GM12892 (cell line): ENCODE measurements at regions not wholly inside any gene's neighbourhood (a gene's known extent, or its start where the extent isn't known, plus 50 kb on each side); places are given as distances from the start of the nearest gene placed in this dataset.

Experiments
- DNase-seq: peaks from one replicate; pipeline ENCODE4 v3.0.0; 2011; ENCODE audit not compliant: insufficient read length
- FAIRE-seq: peaks from 2 replicates; lab custom pipeline; 2011; peaks lifted over from hg19 to GRCh38; lab: Jason Lieb, UNC
- POLR2A ChIP-seq: IDR thresholded peaks from 2 replicates; pipeline ENCODE4 v1.6.1; 2011; ENCODE audit warnings: low read depth, low read length, control low read depth
- POLR2AphosphoS5 ChIP-seq: IDR thresholded peaks from 2 replicates; pipeline ENCODE4 v1.6.1; 2011; ENCODE audit warnings: low read depth, low read length, control low read depth
- TAF1 ChIP-seq: IDR thresholded peaks from 2 replicates; pipeline ENCODE4 v1.6.1; 2011; ENCODE audit warnings: low read depth, mild to moderate bottlenecking, control low read depth, low read length, borderline replicate concordance

DNA sequence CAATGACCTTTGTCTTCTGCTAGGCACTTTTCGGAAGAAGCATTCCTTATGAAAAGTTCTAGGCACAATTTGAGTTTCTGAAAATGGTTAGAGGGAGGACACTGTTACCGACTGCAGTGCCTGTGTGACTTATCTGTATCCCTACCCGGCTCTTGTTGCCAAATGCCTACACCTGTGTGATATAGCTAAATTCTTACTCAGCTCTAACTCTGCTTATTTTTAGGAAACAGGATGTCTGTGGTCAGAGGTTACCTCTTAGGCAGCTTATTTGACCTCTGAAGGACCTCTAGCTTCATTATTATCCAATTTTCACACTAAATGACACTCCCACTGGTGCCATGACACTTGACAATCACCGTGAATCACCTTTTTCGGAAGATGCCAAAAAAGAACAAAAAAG is 561.1 kb upstream of the SMIM31 start:
- TF ChIP-seq POLR2AphosphoS5 (no peak), TAF1 (no peak), POLR2A (no peak)
- no peak for DNase-seq
- FAIRE-seq: no peak

DNA sequence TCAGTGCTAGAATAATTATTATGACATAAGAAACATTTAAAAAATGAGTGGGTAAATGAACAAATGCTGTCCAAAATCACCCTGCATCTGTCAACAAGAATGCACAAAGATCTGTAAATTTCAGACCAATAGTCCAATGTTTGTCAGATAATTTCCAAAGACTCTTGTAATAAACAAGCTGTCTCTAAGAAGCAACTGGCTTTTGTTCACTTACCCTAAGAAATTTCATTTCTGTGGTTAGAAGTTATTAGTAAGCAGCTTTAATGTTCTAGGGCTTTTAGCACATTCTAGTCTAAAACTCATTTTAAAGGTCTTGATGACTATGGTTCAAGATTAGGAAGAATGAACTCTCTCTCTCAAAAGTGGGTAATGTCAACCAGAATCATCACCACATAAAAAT is 560.3 kb upstream of the SMIM31 start:
- TF ChIP-seq POLR2AphosphoS5 (no peak), TAF1 (no peak), POLR2A (no peak)
- DNase-seq (no peak), FAIRE-seq (no peak)

DNA sequence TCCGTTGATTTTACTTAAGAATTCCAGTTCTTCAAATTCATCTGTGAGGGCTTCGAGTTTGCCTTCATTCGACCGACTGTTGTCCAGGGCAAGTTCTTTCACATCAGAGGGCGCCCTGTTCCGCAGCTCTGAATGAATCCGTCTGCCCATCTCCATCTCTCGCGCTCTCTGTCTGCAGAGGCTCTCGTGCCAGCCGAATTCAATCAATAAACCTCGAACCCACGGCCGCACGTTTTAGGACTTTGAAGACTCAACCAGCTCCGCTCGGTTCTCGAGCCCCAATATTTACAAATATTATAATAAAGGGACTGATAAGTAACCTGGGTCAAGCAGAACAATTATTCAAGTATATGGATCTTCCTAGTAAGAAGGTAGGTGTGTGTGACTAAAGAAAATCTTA is 556.4 kb upstream of the SMIM31 start:
- TF ChIP-seq POLR2A (no peak), TAF1 (no peak), POLR2AphosphoS5 (no peak)
- no peak for FAIRE-seq
- DNase-seq: no peak

DNA sequence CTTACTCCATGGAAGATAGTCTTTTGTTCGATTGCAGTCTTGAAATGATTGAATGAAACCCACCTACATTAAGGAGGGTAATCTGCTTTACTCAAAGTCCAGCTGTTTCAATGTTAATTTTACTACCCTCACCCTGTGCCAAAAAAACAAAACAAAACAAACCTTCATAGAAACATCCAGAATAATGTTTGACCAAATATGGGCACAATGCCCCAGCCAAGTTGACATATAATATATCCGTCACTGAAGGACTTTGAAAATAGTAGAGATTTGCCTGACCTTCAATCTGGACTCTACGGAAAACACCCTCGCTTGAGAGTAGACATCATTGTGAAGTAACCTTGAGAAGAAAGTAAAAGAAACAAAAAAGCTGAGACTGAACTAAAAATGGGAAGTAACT is 550.5 kb upstream of the SMIM31 start:
- FAIRE-seq (no peak), DNase-seq (no peak)
- TF ChIP-seq POLR2AphosphoS5 (no peak), POLR2A (no peak), TAF1 (no peak)

DNA sequence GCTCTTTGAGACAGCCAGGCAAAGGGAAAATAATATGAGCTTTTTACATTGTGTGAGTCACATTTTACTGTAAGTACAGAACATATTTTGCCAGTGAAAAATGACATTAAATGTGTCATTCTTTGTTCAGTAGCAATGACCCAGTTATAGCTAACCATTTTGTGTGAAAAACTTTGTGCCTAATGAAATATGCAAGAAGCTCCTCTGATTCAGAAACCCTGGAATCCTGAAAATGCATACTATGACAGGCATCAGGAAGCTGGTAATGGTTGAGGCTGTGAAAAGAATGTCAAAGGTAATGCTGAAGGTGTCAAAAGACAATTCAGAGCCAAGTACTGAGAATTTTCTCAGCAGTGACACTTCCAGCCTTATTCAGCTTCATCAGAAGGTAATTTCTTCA is 549.5 kb upstream of the SMIM31 start:
- no peak for FAIRE-seq
- TF ChIP-seq POLR2A: no peak
- TF ChIP-seq POLR2AphosphoS5: no peak
- no peak for TF ChIP-seq TAF1

DNA sequence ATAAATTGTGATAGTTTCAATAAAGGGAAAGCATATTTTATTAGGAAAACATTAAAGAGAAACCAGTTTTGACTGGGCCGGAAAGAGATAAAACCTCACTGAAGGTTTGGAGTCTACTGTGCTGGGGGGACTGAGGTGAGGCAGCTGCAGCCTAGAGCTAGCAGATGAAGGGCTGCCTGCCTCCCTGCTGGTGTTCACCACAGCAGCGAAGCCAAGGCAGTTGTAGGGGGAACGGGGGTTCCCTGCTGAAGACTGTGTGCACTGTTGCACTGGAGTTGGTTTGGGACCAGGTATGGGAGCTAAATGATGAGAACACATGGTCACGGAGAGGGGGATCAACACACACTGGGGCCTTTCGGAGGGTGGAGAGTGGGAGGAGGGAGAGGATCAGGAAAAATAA is 546.5 kb upstream of the SMIM31 start:
- TF ChIP-seq TAF1 (no peak), POLR2AphosphoS5 (no peak), POLR2A (no peak)
- FAIRE-seq: no peak

More for the DNA sequence above, 549.5 kb upstream of the SMIM31 start:
- no peak for DNase-seq

DNA sequence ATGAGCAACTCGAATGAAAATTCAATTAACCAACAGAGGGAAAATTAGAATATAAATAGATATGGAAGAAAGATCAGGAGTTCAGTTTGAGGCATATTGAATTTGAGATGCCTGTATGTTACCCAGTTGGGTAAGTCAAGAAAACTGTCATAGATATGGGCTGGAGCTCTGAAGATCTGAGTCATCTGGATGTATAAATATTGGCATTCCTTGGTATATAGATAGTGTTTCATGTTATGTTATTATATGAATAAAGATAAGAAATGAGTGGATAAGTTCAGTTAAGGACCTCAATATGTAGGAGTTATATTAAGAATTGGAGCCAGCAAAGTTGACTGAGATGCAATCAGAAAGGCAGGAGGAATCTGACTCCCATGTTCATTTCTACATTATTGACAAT is 543.6 kb upstream of the SMIM31 start:
- FAIRE-seq (no peak), DNase-seq (no peak)
- no peak for TF ChIP-seq POLR2A
- TF ChIP-seq POLR2AphosphoS5: no peak

More for the DNA sequence above, 546.5 kb upstream of the SMIM31 start:
- DNase-seq: no peak

DNA sequence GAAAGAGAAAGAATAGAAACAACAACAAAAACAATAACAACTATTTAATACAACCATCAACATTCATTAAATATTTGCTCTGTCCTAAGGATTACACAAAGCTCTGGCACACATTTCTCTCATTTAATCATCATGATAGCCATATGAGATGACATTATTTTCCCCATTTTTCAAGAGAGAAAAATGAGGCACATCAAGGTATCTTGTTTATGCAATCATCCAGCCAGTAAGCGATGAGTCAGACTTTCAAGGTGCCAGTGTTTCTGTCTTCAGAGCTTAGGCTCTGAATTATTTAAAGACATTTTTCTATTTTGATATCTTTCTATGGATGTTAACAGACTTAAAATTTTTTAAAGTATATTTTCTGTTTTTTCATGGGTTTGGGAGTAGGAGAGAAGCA is 541.8 kb upstream of the SMIM31 start:
- no peak for TF ChIP-seq POLR2AphosphoS5
- no peak for TF ChIP-seq TAF1
- no peak for TF ChIP-seq POLR2A
- DNase-seq: no peak
- no peak for FAIRE-seq

DNA sequence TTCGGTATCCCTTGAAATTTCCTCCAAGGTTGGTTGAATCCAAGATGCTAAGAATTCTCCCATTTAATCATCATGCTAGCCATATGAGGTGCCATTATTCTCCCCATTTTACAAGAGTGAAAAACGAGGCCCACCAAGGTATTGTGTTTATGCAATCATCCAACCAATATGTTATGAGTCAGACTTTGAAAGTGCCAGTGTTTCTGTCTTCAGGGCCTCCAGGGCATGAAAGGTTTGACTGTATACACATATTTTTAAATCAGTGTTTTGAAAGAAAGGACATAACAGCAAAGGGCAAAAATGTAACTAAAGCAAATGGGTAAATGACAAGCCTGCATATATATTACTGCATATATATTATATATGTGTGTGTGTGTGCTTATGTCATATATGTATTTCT is 541.2 kb upstream of the SMIM31 start:
- FAIRE-seq (no peak), DNase-seq (no peak)
- TF ChIP-seq POLR2AphosphoS5: no peak
- no peak for TF ChIP-seq TAF1
- TF ChIP-seq POLR2A: no peak

DNA sequence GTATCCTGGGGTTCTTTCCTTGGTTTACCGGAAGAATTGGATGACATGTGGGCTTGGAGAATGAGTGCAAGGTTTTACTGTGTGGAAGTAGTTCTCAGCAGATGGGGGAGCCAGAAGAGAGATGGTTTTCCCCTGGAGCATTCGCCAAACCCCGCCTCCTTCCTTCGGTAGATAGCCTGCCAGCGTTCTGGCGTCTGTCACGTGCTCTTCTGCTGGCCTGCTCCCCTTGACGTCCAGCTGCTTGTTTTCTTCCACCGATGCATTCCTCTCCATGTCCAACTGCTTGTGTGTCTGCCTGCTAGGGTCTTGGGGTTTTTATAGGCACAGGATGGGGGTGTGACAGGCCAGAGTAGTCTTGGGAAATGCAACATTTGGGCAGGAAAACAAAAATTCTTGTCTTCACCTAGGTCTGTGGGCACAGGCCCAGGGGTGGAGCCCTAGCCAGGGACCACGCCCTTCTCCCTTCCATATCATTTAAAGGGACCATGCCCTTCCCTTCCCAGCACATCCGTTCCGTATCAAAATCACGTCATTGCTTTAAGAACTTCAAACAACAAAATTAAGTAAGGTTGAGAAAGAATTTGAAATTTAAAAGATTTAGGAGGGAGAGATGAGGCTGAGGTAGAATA is 538.7 kb upstream of the SMIM31 start:
- TF ChIP-seq TAF1 (no peak), POLR2A (no peak), POLR2AphosphoS5 (no peak)
- no peak for DNase-seq
- no peak for FAIRE-seq

DNA sequence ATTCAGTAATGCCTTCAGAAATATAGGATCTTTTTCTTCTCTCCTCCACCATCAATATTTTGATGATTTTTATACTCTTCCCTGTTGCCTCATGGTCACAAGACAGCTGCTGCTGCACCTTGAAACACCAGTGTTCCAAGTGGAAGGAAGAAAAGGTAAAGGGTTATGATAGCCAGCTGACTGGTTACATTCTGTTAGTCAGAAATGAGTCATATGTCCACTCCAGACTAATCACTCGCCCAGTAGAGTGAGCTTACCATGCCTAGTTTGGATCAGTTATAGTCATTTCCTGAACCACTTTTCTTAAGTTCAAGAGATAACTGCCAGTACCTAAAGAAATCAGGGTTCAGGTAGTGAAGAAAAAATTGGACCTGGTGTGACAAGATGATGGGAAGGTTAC is 532.3 kb upstream of the SMIM31 start:
- FAIRE-seq (no peak), DNase-seq (no peak)
- TF ChIP-seq TAF1: no peak
- no peak for TF ChIP-seq POLR2AphosphoS5
- TF ChIP-seq POLR2A: no peak

DNA sequence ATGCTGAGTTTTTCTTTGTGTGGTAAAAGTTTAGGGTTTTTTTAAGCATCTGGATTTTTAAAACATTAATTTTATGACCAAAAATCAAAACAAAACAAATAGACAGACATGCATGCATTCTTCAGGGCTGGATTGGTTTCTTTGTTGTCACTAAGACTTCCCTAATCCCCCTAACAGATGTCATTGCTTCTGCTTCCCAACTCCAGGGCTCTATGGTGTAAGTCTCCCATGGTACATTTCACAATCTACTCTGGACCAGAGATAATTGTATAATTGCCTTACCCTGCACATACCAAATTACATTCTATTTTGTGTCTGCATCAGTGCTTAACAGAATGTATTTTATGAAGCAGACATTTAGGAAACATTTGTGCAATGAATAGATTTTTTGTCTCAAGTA is 529.1 kb upstream of the SMIM31 start:
- no peak for TF ChIP-seq POLR2AphosphoS5
- no peak for TF ChIP-seq TAF1
- TF ChIP-seq POLR2A: no peak
- no peak for FAIRE-seq
- DNase-seq: no peak
